ENCODE measurements at regions not wholly inside any gene's neighbourhood (a gene's known extent, or its start where the extent isn't known, plus 50 kb on each side); places are given as distances from the start of the nearest gene placed in this dataset.

- no peak for TF ChIP-seq CTCF (conservative IDR thresholded peaks at IDR 0.05; ENCODE audit: low read depth, low read length)
- no peak for TF ChIP-seq EZH2 (IDR thresholded peaks at IDR 0.05; ENCODE audit: low read length, unreplicated experiment)
- TF ChIP-seq EZH2phosphoT487 (IDR thresholded peaks at IDR 0.05; ENCODE audit: borderline replicate concordance, low read length) = no peak
These were observed 54.6 kb upstream of the MKI67 start for GRCh38 chr10:128180843-128181242.

All from PC-3 (cell line).